Activated CD4-positive, alpha-beta T cell treated with anti-CD3 and anti-CD28 coated beads, Interleukin-2, amount 50 U/mL, for 4 hours (primary cell): ENCODE measurements at regions not wholly inside any gene's neighbourhood (a gene's known extent, or its start where the extent isn't known, plus 50 kb on each side); places are given as distances from the start of the nearest gene placed in this dataset.

Source experiments
- DNase-seq, 2 experiments: peaks; one replicate each; pipeline ENCODE4 v3.0.0-alpha.2; 2020

DNA sequence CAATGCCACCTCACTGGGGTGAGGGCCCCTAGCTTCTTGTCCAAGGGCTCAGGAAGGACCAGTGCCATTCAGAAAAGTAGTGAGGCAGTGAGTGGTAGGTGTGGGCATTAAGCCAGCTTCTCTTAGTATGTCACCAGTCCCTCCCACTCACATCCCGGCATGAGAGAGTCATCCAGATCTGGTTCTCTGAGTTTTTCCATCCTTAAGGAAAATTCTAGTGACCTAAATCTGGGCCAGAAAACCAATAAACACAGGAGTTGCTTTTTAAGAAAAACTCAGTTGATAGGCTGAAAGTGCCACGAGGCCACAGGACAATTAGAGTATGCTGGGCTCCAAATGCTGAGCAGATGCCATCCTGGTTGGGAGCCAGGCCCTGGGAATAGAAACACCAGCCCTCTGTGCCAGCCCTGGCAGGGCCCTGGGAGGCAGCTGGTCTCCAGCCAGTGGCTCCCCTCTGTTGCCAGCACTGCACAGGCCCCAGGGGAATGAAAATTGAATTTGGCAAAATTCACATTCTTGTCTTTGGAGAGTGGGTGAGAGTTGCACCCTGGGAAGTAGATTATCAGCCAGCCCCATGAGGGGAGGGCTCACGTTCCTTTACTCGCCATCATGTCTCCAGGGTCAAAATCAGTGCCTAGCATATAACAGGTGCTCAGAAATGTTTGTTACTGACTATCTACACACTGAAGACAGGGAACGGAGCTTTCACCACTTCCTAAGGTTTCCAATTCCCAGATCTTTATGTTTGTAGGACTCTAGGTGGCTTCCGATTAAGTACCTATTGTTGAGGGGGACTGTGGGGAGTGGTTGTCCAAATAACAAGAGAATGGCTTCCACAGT, 52.8 kb downstream of the FAM43A start:
- DNase-seq, result no peak

DNA sequence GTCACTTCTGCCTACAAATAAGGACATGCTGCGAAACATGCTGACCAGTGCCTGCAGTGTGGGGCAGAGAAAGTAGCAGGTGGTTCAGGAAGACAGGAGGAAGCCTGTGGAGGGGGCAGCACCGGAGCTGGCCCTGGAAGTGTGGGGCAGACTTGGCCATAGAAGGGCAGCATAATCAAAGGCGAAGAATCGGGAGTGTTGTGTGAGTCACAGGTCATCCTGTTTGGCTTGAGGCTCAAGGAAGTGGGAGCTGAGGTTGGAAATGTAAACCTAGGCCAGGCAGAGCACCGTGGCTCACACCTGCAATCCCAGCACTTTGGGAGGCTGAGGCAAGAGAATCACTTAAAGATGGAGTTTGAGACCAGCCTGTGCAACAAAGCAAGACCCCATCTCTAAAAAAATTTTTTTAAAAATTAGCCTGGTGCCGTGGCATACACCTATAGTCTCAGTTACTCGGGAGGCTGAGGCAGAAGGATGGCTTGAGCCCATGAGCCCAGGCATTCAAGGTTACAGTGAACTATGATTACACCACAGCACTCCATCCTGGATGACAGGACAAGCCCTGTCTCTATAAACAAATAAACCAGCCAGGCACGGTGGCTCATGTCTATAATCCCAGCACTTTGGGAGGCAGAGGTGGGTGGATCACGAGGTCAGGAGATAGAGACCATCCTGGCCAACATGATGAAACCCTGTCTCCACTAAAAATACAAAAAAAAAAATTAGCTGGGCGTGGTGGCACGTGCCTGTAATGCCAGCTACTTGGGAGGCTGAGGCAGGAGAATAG, 54.0 kb downstream of the FAM43A start:
- DNase-seq, result no peak

DNA sequence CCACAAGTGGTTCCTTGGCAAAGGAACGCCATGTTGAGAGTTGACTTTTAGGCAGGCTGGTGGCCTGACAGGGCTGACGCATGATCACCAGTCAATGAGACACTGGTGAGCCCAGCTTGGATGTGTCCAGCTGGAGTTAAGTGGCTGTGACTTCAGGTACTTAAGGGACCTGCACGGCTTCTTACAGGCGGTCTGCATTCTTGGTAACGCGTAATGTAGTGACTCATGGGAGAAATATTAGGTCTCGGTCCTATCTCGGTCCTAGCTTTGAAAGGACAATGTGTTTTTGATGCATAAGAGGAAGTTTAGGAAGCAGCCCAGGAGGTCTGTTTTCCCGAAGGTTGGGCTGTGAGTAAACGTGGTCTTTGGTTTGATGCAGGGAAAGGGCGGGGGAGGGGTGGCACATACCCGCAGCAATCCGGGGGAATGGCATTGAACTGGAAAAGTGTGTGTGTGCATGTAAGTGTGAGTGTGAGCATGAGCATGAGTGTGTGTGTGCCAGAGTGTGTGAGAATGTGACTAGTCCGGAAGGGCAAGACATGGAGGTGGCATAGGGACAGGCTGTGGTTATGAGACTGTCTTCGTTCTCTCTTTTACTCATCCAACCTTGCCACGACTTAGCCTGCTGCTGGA, 55.3 kb downstream of the FAM43A start:
- no peak for DNase-seq

DNA sequence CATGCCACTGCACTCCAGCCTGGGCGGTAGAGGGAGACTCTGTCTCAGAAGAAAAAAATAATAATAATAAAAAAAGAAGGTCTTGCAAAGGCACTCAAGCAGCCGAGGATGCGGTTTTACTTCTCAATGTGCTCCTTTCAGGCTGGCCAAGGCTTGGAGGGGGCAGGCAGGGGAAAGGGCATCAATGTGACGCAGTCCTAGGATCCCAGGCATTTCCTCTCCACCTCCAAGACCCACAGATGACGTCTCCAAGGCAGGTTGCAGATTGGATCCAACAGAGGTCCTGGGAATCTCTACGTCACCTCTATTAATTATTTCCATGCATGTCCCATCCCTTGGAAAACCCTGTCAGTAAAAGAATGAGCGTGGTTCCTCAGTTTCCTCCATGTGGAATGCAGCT, 56.2 kb downstream of the FAM43A start:
- no peak for DNase-seq

DNA sequence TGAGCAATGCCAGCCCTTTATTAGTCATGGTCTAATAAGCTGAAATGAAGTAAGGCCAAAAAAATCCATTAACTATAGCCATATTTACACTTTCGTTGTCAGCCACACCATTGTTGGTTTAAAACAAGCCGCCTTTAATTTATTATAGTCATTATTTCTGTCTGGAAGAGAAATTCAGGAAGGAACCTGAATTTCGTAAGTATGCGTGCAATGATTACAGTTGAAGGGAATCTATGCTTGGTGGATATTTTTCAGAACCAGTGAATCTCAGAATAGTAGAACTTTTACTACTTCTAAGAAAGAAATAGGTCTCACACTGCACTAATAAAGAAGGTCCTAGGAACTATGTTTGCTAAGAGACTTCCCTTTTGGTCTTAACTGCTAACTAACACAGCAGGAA, 59.1 kb downstream of the FAM43A start:
- no peak for DNase-seq

DNA sequence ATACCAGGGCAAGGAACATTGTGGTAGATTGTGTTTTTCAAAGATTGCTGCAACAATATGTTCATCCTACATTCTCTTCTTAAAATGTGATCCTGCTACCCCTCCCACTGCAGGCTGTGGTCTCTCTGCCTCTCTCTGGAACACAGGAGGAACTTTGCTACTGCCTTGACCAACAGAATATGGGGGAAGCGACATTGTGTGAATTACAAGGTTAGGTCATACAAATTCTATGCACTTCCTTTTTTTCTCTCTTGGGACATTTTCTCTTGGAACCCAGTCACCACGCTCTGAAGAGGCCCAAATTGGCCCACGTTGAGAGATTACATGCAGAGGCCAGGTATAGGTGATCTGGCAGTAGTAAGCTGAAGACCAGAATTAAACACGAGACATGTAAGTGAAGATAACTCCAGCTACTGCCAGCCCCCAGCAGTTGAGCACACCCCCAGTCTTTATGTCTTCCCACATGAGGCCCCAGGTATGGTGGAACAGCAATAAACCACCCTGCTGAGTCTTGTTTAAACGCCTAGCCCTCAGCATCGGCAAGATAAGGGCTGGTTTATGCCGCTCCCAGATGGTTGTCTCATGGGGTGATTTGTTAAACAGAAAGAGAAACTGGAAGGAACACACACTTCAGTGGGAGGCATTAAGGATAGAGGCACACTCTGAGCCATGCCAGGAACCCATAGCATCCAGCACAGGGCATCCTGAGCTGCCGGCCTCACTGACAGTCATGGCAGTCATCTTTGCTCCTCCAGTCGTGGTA, 59.9 kb downstream of the FAM43A start:
- DNase-seq, result no peak

DNA sequence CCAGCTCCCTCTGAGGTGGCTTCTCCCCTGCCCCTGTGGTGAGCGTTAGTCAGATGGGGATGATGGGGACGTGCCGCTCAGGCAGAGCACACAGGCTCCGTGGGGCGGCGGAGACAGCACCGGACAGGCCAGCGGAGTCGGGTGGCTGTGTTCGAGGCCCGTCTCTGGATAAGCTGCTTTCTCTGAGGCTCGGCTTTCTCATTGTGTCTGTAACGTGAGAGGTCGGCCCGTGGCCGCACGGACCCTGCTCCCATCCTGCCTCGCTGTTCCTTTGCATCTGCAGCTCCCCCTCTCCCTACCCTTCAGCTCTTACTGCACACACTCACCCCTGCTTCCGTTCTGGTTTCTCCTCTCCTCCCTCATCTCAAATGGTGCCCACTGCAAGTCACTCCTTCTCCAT, 62.5 kb downstream of the FAM43A start:
- no peak for DNase-seq

DNA sequence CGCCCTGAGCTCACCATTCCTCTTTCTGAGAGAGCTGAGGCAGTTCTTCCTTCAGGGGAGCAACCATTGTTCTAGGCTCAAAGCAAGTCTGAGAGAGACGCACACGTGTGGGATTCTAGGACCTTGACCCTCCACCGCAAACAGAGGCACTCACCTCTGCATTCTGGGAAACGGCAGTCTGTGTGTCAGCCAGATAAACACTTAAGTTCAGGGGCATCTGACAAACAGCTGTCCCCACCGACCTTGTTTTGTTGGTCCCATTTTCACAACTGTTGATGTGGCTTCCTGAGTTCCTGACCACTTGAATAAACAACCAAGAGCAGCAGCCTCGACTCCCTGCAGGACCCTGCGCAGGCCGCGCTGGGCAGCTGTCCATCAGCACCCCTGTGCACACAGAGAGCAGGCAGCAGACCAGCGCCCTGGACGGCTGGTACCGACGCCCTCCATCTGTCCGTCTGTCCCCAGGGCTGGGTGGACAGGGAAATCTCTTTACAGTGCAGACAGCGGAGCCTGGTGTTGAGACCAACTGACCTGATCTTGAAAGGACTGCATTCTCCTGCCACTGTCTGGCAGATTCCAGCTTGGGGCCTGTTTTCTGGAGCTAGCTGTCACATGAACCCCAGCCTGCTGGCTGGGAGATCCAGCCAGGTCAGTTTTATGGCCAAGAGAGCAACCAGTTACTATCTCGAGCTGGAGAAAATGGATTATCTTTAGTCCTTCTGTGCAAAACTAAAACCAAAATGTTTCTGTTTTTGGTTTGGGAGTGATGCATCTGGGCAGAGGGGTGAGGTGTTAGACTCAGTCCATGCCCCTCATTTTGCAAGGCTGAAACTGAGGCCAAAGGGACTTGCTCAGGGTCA, 64.2 kb downstream of the FAM43A start:
- DNase-seq, result no peak

DNA sequence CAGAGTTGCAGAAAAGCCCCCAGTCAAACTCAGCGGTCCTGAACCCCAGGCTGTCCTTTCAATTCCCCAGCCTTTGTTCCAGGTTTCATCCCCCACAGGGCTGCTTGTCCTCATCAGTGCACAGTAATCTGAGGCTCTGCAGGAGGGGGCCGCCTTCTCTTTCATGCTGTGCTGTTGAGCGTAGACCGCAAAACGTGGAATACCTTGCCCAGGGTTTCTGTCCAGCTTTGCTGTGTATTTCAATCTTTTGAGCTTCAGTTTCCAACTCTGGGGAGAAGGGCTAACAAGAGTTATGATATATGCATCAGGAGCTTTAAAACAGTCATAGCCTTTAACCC, 64.8 kb downstream of the FAM43A start:
- no peak for DNase-seq

DNA sequence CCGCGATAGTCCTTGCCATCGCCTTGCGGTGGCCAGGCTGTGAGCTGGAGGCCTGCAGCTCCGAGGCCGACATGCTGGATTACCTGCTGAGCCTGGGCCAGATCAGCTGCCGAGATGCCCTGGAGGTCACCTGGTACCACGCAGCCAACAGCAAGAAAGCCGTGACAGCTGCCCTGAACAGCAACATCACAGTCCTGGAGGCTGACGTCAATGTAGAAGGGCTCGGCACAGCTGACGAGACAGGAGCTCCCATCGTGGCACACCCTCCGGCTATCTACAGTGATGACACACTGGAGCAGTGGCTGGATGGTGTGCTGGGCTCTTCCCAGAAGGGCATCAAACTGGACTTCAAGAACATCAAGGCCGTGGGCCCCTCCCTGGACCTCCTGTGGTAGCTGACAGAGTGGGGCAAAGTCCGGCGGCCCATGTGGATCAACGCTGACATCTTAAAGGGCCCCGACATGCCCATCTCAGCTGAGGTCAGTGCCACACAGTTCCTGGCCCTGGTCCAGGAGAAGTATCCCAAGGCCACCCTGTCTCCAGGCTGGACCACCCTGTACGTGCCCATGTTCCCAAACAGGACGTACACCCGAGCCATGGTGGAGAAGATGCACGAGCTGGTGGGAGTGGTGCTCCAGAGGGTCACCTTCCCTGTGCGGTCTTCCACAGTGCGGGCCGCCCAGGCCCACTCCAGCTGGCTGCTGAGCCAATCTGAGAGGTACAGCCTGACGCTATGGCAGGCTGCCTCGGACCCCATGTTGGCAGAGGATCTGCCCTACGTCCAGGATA, 70.2 kb downstream of the FAM43A start:
- DNase-seq, result no peak

DNA sequence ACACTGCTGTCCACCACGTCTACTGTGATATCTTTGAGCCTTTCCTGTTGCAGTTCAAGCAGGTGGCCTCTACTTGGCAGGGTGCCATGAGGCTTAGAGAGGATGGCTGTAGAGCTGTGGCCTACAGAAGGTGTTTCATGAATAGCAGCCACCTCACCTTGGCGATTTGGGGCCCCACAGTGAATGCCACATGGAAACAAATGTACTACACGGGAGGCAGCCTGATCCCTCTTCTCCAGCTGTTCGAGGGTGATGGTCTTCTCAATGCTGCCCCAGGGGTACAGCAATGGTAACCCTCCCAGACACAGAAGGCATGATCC, 70.7 kb downstream of the FAM43A start:
- no peak for DNase-seq

DNA sequence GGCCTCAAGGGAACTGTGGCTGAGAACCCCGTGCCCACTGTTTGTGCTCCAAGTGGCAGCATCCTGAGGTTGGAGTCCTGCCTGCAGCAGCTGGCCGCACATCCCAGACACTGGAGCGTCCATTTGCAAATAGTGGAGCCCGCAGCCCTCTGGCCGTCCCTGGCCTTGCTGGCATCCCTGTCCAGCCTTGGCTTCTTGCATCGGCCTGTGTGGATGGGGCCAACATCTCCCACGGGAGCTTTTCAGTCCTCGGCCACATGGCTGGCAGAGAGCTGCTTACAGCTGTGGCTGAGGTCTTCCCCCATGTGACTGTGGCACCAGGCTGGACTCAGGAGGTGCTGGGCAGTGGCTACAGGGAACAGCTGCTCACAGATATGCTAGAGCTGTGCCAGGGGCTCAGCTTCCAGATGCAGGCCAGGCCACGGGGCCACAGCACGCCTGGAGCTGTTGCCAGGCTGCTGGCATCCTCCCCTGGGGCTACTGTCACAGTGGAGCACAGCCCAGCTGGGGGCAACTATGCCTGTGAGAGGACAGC, 71.2 kb downstream of the FAM43A start:
- DNase-seq, result no peak

DNA sequence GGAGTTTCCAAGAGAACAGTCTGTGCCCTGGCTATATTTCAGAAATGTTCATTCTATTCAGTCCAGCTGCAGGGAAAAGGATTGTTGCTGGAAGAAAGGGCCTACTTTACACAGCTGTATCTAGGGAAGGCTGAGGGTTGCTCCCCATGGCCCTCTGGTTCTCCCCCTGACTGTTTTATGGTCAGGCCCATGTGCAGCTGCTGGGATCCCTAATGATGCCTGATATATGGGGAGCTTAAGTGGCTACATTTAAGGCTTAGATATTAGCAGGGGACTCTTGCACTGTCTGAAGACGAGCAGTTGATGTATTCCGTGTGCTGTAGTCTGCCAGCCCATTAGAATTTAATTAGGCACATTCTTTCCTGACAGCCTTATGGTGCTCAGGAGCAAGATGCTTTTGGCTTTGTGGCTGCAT, 72.0 kb downstream of the FAM43A start:
- no peak for DNase-seq

DNA sequence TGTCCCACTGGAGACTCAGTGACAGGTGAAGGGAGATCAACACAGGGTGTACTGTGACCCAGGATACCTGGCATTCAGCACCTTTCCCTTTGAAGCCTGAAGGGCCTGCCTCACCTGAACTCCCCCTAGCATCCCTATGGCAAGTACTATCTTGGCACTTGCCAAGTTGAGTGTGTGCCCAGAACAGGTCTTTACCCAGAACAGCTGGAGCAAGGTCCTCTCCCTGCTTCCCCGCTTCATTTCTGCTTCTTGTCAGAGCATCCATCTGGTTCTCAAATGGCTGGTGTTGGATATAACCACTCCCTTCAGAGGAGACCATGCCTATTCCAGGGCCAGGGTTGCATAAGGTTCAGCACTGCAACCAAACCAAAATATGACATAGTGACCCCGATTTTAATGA, 73.0 kb downstream of the FAM43A start:
- DNase-seq, result no peak

DNA sequence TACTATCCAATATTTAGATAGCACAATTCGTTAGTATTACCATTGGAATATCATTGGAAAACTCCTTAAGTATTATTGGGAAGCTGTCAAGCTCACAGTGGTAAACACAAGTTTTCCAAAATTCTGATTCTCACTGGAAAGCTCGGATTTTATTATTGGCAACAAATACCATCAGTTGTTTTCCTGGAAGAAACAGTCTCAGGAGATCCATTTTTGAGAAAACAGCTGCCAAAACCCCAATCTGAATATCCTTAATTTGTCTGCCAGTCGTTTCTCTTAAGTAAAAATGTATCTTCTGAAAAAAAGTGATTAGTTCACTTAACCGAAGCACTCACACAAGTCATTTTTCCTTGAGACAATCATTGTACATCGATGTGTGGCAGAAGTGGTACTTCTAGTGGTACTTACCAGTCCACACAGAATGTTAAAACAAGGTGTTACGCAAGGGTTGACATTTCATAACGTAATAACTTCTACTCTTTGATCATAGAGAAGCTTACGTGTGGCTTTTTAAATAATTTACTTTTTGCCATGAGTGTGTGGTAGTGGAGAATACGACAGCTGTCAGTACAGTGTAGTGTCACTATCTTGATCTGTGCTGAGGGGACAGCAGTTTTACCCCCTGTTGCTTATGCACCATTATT, 74.9 kb downstream of the FAM43A start:
- no peak for DNase-seq

DNA sequence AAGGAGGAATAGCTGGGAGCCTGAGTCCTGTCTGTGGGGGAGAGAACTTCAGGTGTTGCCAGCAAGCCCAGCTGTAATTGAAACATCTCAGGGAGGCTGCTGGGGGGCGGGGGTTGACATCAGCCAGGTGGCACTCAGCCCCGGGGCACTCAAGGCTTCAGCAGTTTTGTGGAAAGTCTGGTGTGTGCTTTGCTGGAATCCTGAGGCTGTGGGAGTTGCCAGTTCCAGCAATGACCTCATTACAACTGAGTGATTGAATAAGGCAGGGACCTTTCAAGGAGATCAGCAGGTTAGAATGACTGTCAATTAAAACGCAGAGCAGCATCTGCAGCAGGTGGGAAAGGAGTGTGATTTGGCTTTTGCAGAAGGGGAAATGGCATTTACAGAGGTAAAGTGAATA, 75.7 kb downstream of the FAM43A start:
- DNase-seq, result no peak

DNA sequence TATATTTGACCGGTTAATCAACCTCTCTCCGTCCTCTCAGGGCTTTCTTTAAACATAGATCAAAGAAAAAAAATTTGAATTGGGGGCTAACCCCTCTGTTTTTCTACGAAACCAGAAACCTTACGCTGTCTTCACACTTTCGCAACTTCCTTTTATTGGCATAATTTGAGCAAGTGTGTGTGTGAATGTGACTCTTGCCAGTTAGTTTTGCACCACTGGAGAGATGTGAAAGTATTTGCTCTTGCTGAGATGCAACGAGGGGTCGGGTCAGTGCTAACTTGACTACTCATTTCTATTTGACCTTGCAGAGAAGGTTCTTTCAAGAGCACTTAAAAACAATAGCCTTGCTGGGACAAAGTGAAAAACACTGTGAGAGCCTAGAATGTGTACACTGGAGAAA, 81.2 kb downstream of the FAM43A start:
- DNase-seq, result no peak

DNA sequence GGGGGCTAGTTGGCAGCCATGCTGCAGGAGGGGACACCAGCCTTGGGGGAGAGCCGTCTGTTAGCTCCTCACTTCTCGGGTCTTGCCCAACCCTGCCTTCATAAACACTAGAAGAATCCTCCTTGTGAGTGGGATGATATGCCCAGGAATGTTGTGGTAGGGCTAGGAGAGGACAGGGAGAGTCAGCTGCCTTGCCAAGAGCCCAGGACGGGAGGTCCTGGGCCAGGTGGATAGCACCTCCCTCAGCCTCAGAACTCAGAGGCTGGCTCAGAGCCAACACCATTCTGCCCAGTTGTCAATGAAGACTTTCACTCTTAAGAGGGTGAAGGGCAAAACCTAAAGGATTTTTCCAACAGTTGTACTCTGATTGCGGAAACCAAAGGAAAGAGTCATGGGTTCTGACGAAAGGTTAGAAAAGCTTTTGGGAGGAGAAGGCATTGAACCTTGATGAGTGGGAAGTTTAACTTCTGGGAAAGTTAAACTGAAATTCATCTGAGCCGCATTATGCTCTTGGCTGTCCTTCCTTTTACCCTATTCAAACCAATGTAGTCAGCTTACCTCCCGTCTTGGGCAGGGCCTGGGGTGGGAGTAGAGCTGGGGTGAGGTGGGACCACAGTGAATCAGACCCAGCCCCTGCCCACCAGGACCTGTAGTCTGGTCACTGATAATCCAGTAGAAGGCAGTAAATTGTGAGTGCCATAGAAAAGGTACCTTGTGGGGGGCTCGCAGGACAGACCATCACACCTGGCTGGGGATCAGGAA, 81.9 kb downstream of the FAM43A start:
- DNase-seq, result no peak

DNA sequence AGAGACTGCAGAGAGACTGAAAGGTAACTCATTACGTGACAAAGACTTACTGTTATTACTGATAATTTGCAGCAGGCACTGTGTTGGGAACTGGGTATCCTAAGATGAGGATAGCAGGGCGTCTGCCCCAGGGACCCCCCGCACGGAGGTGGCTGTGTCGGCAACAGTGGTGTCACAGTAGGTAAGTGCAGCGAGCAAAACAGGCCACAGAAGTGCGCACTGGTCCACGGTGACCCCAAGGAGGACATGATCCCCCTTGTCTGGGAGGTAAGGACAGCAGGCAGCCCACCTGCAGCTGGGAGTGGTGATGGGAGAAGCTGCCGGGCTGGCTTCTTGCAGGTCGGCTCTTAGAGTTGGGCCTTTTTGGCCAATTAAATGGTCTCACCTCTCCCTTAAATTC, 82.9 kb downstream of the FAM43A start:
- peak in 1 of 2 experiments; percentile 6 for DNase-seq
